Mesenchymal stem cell (in vitro differentiated cells and primary cell): ENCODE measurements at regions not wholly inside any gene's neighbourhood (a gene's known extent, or its start where the extent isn't known, plus 50 kb on each side); places are given as distances from the start of the nearest gene placed in this dataset.
A peak's percentile ranks its signal among the peaks of the same experiment; 100 is the strongest.

Source experiments
- DNase-seq: peaks from one replicate; pipeline ENCODE4 v3.0.0-alpha.2; 2013
- H2AFZ ChIP-seq: one replicate; pipeline ENCODE4 v1.6.1; 2013; ENCODE audit warnings: low read depth, mild to moderate bottlenecking, control low read depth, inconsistent platforms, low read length, moderate library complexity
- H2AK5ac ChIP-seq: 2 replicates; pipeline ENCODE4 v1.6.1; 2013; ENCODE audit warnings: low read length, moderate library complexity, mild to moderate bottlenecking, inconsistent platforms; ENCODE audit not compliant: severe bottlenecking
- H2BK120ac ChIP-seq: one replicate; pipeline ENCODE4 v1.6.1; 2013; ENCODE audit warnings: low read depth, mild to moderate bottlenecking, inconsistent platforms, low read length, moderate library complexity
- H2BK12ac ChIP-seq, 2 experiments: one replicate each; pipeline ENCODE4 v1.6.1; 2013; ENCODE audit warnings: inconsistent platforms in 2 of 2, low read length in 2 of 2, mild to moderate bottlenecking in 2 of 2, moderate library complexity in 2 of 2, control low read depth in 1 of 2
- H2BK15ac ChIP-seq: one replicate; pipeline ENCODE4 v1.6.1; 2013; ENCODE audit warnings: mild to moderate bottlenecking, low read depth, inconsistent platforms; ENCODE audit not compliant: poor library complexity, severe bottlenecking
- H2BK5ac ChIP-seq: 2 replicates; pipeline ENCODE4 v1.6.1; 2013; ENCODE audit warnings: low read depth, mild to moderate bottlenecking, low read length, control low read depth, inconsistent platforms; ENCODE audit not compliant: poor library complexity, severe bottlenecking
- H3K14ac ChIP-seq, 2 experiments: one replicate each; pipeline ENCODE4 v1.6.1; 2013; ENCODE audit warnings: inconsistent platforms in 2 of 2, low read length in 2 of 2, control low read depth in 1 of 2, mild to moderate bottlenecking in 1 of 2, moderate library complexity in 1 of 2
- H3K18ac ChIP-seq, 2 experiments: one replicate each; pipeline ENCODE4 v1.6.1; 2013; ENCODE audit warnings: inconsistent platforms in 2 of 2, low read length in 2 of 2, control low read depth in 1 of 2, low read depth in 1 of 2, mild to moderate bottlenecking in 1 of 2
- H3K23ac ChIP-seq, 2 experiments: one replicate each; pipeline ENCODE4 v1.6.1; 2013; ENCODE audit warnings: inconsistent platforms in 2 of 2, low read length in 2 of 2, mild to moderate bottlenecking in 2 of 2, moderate library complexity in 2 of 2, control low read depth in 1 of 2
- H3K27ac ChIP-seq: 2 replicates; pipeline ENCODE4 v1.5.1; 2013; ENCODE audit warnings: mild to moderate bottlenecking, moderate library complexity, low read length, control low read depth, inconsistent platforms; ENCODE audit not compliant: poor library complexity, severe bottlenecking
- H3K27me3 ChIP-seq, 2 experiments: 2 replicates each; pipeline versions ENCODE4 v1.6.1 to v1.7.0; 2013; ENCODE audit warnings: low read length in 2 of 2, mild to moderate bottlenecking in 2 of 2, moderate library complexity in 2 of 2, control low read depth in 1 of 2, inconsistent platforms in 1 of 2; ENCODE audit not compliant: control insufficient read depth in 1 of 2, insufficient read depth in 1 of 2
- H3K36me3 ChIP-seq, 2 experiments: 2 replicates each; pipeline versions ENCODE4 v1.6.1 to v1.7.0; 2013; ENCODE audit warnings: low read length in 2 of 2, control low read depth in 1 of 2, inconsistent platforms in 1 of 2, low read depth in 1 of 2, mild to moderate bottlenecking in 1 of 2; ENCODE audit not compliant: insufficient read depth in 2 of 2, control insufficient read depth in 1 of 2
- H3K4ac ChIP-seq, 2 experiments: one replicate each; pipeline ENCODE4 v1.6.1; 2013; ENCODE audit warnings: inconsistent platforms in 2 of 2, low read length in 2 of 2, mild to moderate bottlenecking in 2 of 2, moderate library complexity in 2 of 2, control low read depth in 1 of 2, low read depth in 1 of 2
- H3K4me1 ChIP-seq: 2 replicates; pipeline ENCODE4 v1.6.1; 2013; ENCODE audit warnings: low read depth, low read length, control low read depth; ENCODE audit not compliant: control insufficient read depth, insufficient read depth
- H3K4me2 ChIP-seq: 2 replicates; pipeline ENCODE4 v1.6.1; 2013; ENCODE audit warnings: low read length, mild to moderate bottlenecking, inconsistent platforms; ENCODE audit not compliant: poor library complexity, severe bottlenecking
- H3K4me3 ChIP-seq, 2 experiments: 2 replicates each; pipeline versions ENCODE4 v1.5.1 to v1.7.0; 2013; ENCODE audit warnings: low read length in 2 of 2, mild to moderate bottlenecking in 2 of 2, control low read depth in 1 of 2, low read depth in 1 of 2; ENCODE audit not compliant: insufficient read depth in 1 of 2
- H3K79me1 ChIP-seq: replicated peaks from 2 replicates; pipeline ENCODE4 v1.6.1; 2013; ENCODE audit warnings: mild to moderate bottlenecking, control low read depth, low read length, inconsistent platforms; ENCODE audit not compliant: poor library complexity, severe bottlenecking
- H3K9ac ChIP-seq: 2 replicates; pipeline ENCODE4 v1.7.0; 2013; ENCODE audit warnings: mild to moderate bottlenecking, low read length, moderate library complexity
- H3K9me3 ChIP-seq: 2 replicates; pipeline ENCODE4 v1.7.0; 2013; ENCODE audit warnings: mild to moderate bottlenecking, low read length; ENCODE audit not compliant: control insufficient read depth
- H4K8ac ChIP-seq: one replicate; pipeline ENCODE4 v1.6.1; 2013; ENCODE audit warnings: inconsistent platforms, mild to moderate bottlenecking, low read length, moderate library complexity
- H4K91ac ChIP-seq: one replicate; pipeline ENCODE4 v1.6.1; 2013; ENCODE audit warnings: mild to moderate bottlenecking, low read length, inconsistent platforms
- WGBS: methylation state at CpG from one replicate; pipeline ENCODE4 v1.1.7; 2013; ENCODE audit warnings: mixed read lengths; 5-methylcytosine and 5-hydroxymethylcytosine counted together

- WGBS: 70% methylated on average over 3 of the region's 5 CpGs
- peak overlapping the region; percentile 60 for H3K9ac ChIP-seq
These were observed 141.5 kb upstream of the CAV2 start for GRCh38 chr7:116357781-116358670.

GRCh38 chr7:116361767-116362166 lies 137.8 kb upstream of the CAV2 start:
- no peak overlapping the region for H3K4me2 ChIP-seq
- no peak overlapping the region for H3K4me3 ChIP-seq
- peak overlapping the region in 1 of 2 experiments; percentile 74 for H3K18ac ChIP-seq
- H2BK15ac ChIP-seq: no peak overlapping the region
- H2AK5ac ChIP-seq: no peak overlapping the region
- no peak overlapping the region for H3K4ac ChIP-seq
- no peak for DNase-seq
- H3K9me3 ChIP-seq: no peaks in the 10 kb centered on the region
- no peak overlapping the region for H3K23ac ChIP-seq
- H3K36me3 ChIP-seq: no peaks in the 10 kb centered on the region
- no peaks in the 10 kb centered on the region for H3K79me1 ChIP-seq
- peaks cover 1% of the 10 kb centered on the region for H3K4me1 ChIP-seq
- 96% methylated on average over 2 of the region's 3 CpGs for WGBS
- H2AFZ ChIP-seq: no peak overlapping the region
- H3K27ac ChIP-seq: no peak overlapping the region
- no peak overlapping the region for H3K9ac ChIP-seq
- H2BK120ac ChIP-seq: no peak overlapping the region
- H4K8ac ChIP-seq: no peak overlapping the region
- no peaks in the 10 kb centered on the region for H3K27me3 ChIP-seq
- H2BK5ac ChIP-seq: no peak overlapping the region
- H4K91ac ChIP-seq: no peak overlapping the region
- H2BK12ac ChIP-seq: no peak overlapping the region
- H3K14ac ChIP-seq: no peak overlapping the region

More at GRCh38 chr7:116357781-116358670, 141.5 kb upstream of the CAV2 start:
- peaks cover 6% of the 10 kb centered on the region for H3K4me1 ChIP-seq
- no peak overlapping the region for H3K4me2 ChIP-seq
- peak overlapping the region; percentile 7 for H4K8ac ChIP-seq
- peak overlapping the region; percentile 39 for H4K91ac ChIP-seq
- H3K27ac ChIP-seq: peak overlapping the region; percentile 76
- no peak overlapping the region for H3K14ac ChIP-seq
- no peak overlapping the region for H2AFZ ChIP-seq
- no peak overlapping the region for H3K4me3 ChIP-seq
- peak overlapping the region in 1 of 2 experiments; percentile 20 for H3K4ac ChIP-seq
- no peak overlapping the region for H2BK5ac ChIP-seq
- peak overlapping the region in 1 of 2 experiments; percentile 52 for H3K18ac ChIP-seq
- no peak overlapping the region for H3K23ac ChIP-seq
- H2AK5ac ChIP-seq: no peak overlapping the region
- H3K9me3 ChIP-seq: no peaks in the 10 kb centered on the region
- peak overlapping the region in 1 of 2 experiments; percentile 61 for H2BK12ac ChIP-seq
- H2BK120ac ChIP-seq: peak overlapping the region; percentile 77
- H2BK15ac ChIP-seq: no peak overlapping the region
- H3K27me3 ChIP-seq: no peaks in the 10 kb centered on the region
- H3K36me3 ChIP-seq: no peaks in the 10 kb centered on the region
- DNase-seq: peak; percentile 44
- H3K79me1 ChIP-seq: no peaks in the 10 kb centered on the region

GRCh38 chr7:116363637-116364432 lies 135.7 kb upstream of the CAV2 start:
- H3K4me1 ChIP-seq: no peaks in the 10 kb centered on the region
- H3K9ac ChIP-seq: no peak overlapping the region
- no peak overlapping the region for H2BK15ac ChIP-seq
- no peak overlapping the region for H4K91ac ChIP-seq
- no peak overlapping the region for H2BK12ac ChIP-seq
- H4K8ac ChIP-seq: no peak overlapping the region
- no peak overlapping the region for H2BK5ac ChIP-seq
- H3K4me2 ChIP-seq: no peak overlapping the region
- no peak for DNase-seq
- no peaks in the 10 kb centered on the region for H3K9me3 ChIP-seq
- H3K36me3 ChIP-seq: no peaks in the 10 kb centered on the region
- H3K4me3 ChIP-seq: no peak overlapping the region
- no peak overlapping the region for H2AFZ ChIP-seq
- 97% methylated on average over 8 of the region's 9 CpGs for WGBS
- H3K27ac ChIP-seq: no peak overlapping the region
- no peaks in the 10 kb centered on the region for H3K27me3 ChIP-seq
- no peak overlapping the region for H3K23ac ChIP-seq
- H3K4ac ChIP-seq: no peak overlapping the region
- H3K79me1 ChIP-seq: no peaks in the 10 kb centered on the region
- no peak overlapping the region for H2AK5ac ChIP-seq
- no peak overlapping the region for H3K14ac ChIP-seq
- H2BK120ac ChIP-seq: no peak overlapping the region
- no peak overlapping the region for H3K18ac ChIP-seq

GRCh38 chr7:116364469-116364868 lies 135.1 kb upstream of the CAV2 start:
- Histone ChIP-seq H3K18ac (no peak overlapping the region), H2BK5ac (no peak overlapping the region), H2BK12ac (no peak overlapping the region), H3K4me1 (no peaks in the 10 kb centered on the region), H3K27me3 (no peaks in the 10 kb centered on the region), H3K27ac (no peak overlapping the region), H3K14ac (no peak overlapping the region), H3K4me3 (no peak overlapping the region), H3K23ac (no peak overlapping the region), H4K91ac (no peak overlapping the region), H3K4me2 (no peak overlapping the region), H2AK5ac (no peak overlapping the region), H2AFZ (no peak overlapping the region), H3K4ac (no peak overlapping the region), H3K9ac (no peak overlapping the region), H4K8ac (no peak overlapping the region), H3K79me1 (no peaks in the 10 kb centered on the region), H2BK15ac (no peak overlapping the region), H2BK120ac (no peak overlapping the region), H3K9me3 (no peaks in the 10 kb centered on the region), H3K36me3 (no peaks in the 10 kb centered on the region)
- WGBS: 100% methylated on average over 1 of the region's 2 CpGs
- no peak for DNase-seq
